HEK293 (cell line): ENCODE measurements at regions not wholly inside any gene's neighbourhood (a gene's known extent, or its start where the extent isn't known, plus 50 kb on each side); places are given as distances from the start of the nearest gene placed in this dataset.

Experiments used
- CTCF ChIA-PET: fragments of 350-600 bp; formaldehyde crosslinking; extraction: SDS; loops from one replicate; lab custom pipeline; 2021; ENCODE audit warnings: antibody characterized with exemption; lab: Yijun Ruan, JAX
- POLR2A ChIA-PET: fragments of 300-600 bp; formaldehyde crosslinking; extraction: SDS; loops from one replicate; lab custom pipeline; 2020; ENCODE audit warnings: antibody characterized with exemption, inconsistent platforms; lab: Yijun Ruan, JAX
- H3K27ac ChIP-seq: fragments of 200-500 bp; sonication (Bioruptor generic); 2 replicates; pipeline ENCODE4 v1.5.1; 2014; ENCODE audit warnings: low read depth, low read length, control low read depth, inconsistent platforms; ENCODE audit errors: extremely low read depth
- H3K36me3 ChIP-seq, 2 experiments: fragments of 200-500 bp in 1 of 2; sonication (Bioruptor generic) in 1 of 2; 1 replicate in 1 of 2; 2 replicates in 1 of 2; pipeline ENCODE4 v1.5.1; 2014 to 2017; ENCODE audit warnings: inconsistent platforms in 2 of 2, low read length in 2 of 2; ENCODE audit not compliant: control insufficient read depth in 2 of 2, insufficient read depth in 1 of 2
- H3K4me1 ChIP-seq: fragments of 200-500 bp; sonication (Bioruptor generic); 2 replicates; pipeline ENCODE4 v1.5.1; 2014; ENCODE audit warnings: mild to moderate bottlenecking, low read length, inconsistent platforms; ENCODE audit not compliant: control insufficient read depth, insufficient read depth
- H3K4me3 ChIP-seq: 2 replicates; pipeline ENCODE4 v1.5.1; 2011; ENCODE audit warnings: low read depth, mild to moderate bottlenecking, control low read depth, low read length, moderate library complexity
- H3K9me3 ChIP-seq: fragments of 200-500 bp; sonication (Bioruptor generic); 2 replicates; pipeline ENCODE4 v1.5.1; 2014; ENCODE audit warnings: low read depth, low read length, inconsistent platforms; ENCODE audit not compliant: control insufficient read depth, insufficient read depth
- GLI2 ChIP-seq: fragments of 450-650 bp; formaldehyde crosslinking; IDR thresholded peaks from 2 replicates; pipeline ENCODE4; 2017; ENCODE audit warnings: missing biosample characterization, missing genetic modification characterization, low read depth, borderline replicate concordance
- MYNN ChIP-seq: fragments of 450-650 bp; formaldehyde crosslinking; IDR thresholded peaks from 2 replicates; pipeline ENCODE4 v1.5.1; 2016; ENCODE audit warnings: missing biosample characterization, missing genetic modification characterization, borderline replicate concordance
- SETDB1 ChIP-seq: IDR thresholded peaks from one replicate; pipeline ENCODE4 v1.6.1; 2017; ENCODE audit warnings: mild to moderate bottlenecking, low read length, moderate library complexity, mixed read lengths; ENCODE audit not compliant: insufficient read length
- ZFHX2 ChIP-seq: fragments of 450-650 bp; formaldehyde crosslinking; conservative IDR thresholded peaks from 2 replicates; pipeline ENCODE4 v1.5.1; 2016; ENCODE audit warnings: missing biosample characterization, missing genetic modification characterization
- ZNF157 ChIP-seq: fragments of 450-650 bp; formaldehyde crosslinking; IDR thresholded peaks from 2 replicates; pipeline ENCODE4 v1.5.1; 2016; ENCODE audit warnings: missing biosample characterization, missing genetic modification characterization
- ZNF184 ChIP-seq: fragments of 450-650 bp; IDR thresholded peaks from 2 replicates; pipeline ENCODE4 v1.5.1; 2018; ENCODE audit warnings: missing biosample characterization, mild to moderate bottlenecking, missing genetic modification characterization
- ZNF311 ChIP-seq: fragments of 450-650 bp; formaldehyde crosslinking; IDR thresholded peaks from 2 replicates; pipeline ENCODE4 v1.5.1; 2017; ENCODE audit warnings: missing biosample characterization, missing genetic modification characterization, borderline replicate concordance
- ZNF335 ChIP-seq: fragments of 450-650 bp; formaldehyde crosslinking; conservative IDR thresholded peaks from 2 replicates; pipeline ENCODE4 v1.5.1; 2016; ENCODE audit warnings: missing biosample characterization, missing genetic modification characterization
- ZNF585B ChIP-seq: fragments of 450-650 bp; formaldehyde crosslinking; IDR thresholded peaks from 2 replicates; pipeline ENCODE4 v1.5.1; 2016; ENCODE audit warnings: missing biosample characterization, missing genetic modification characterization
- ZNF791 ChIP-seq: fragments of 450-650 bp; formaldehyde crosslinking; IDR thresholded peaks from 2 replicates; pipeline ENCODE4 v1.5.1; 2016; ENCODE audit warnings: missing biosample characterization, missing genetic modification characterization
- TF ChIP-seq, protein P1 (sequence below): fragments of 450-650 bp; IDR thresholded peaks from 2 replicates; pipeline ENCODE4 v1.5.1; 2018; ENCODE audit warnings: missing biosample characterization, mild to moderate bottlenecking, missing genetic modification characterization
- TF ChIP-seq, protein P2 (sequence below): fragments of 450-650 bp; formaldehyde crosslinking; optimal IDR thresholded peaks from 2 replicates; pipeline ENCODE3; 2016; ENCODE audit warnings: missing biosample characterization, mild to moderate bottlenecking, missing genetic modification characterization
- TF ChIP-seq, protein P3 (sequence below): fragments of 450-650 bp; formaldehyde crosslinking; IDR thresholded peaks from 2 replicates; pipeline ENCODE4 v1.5.1; 2016; ENCODE audit warnings: missing biosample characterization, missing genetic modification characterization, borderline replicate concordance

- Histone ChIP-seq H3K4me3 (no peak overlapping the region), H3K36me3 (no peaks in the 10 kb centered on the region), H3K9me3 (no peaks in the 10 kb centered on the region), H3K4me1 (no peaks in the 10 kb centered on the region), H3K27ac (no peak overlapping the region)
- CTCF ChIA-PET, result interaction anchor here (0.6 to 0.7 kb wide), 2 partner anchors 633 to 1276 kb away, joined by 3 read pairs; no protein-coding TSS in a partner anchor
- no peak for TF ChIP-seq ZNF791 (tag by site-specific recombination)
- TF ChIP-seq GLI2 (tag by site-specific recombination), result no peak
- TF ChIP-seq ZNF157 (tag by site-specific recombination), result no peak
- no peak for TF ChIP-seq ZFHX2 (tag by site-specific recombination)
- TF ChIP-seq ZNF184, result no peak
- TF ChIP-seq ZNF335 (tag by site-specific recombination), result no peak
- TF ChIP-seq MYNN (tag by site-specific recombination), result no peak
- TF ChIP-seq ZNF311 (tag by site-specific recombination), result no peak
- POLR2A ChIA-PET, result no interaction called here
Observed at GRCh38 chr5:88094403-88094802, 174.2 kb downstream of the TMEM161B start.

GRCh38 chr5:88093765-88094164, 174.9 kb downstream of the TMEM161B start:
- Histone ChIP-seq H3K4me1 (no peaks in the 10 kb centered on the region), H3K27ac (no peak overlapping the region), H3K36me3 (no peaks in the 10 kb centered on the region), H3K9me3 (no peaks in the 10 kb centered on the region), H3K4me3 (no peak overlapping the region)
- TF ChIP-seq, protein P1, sequence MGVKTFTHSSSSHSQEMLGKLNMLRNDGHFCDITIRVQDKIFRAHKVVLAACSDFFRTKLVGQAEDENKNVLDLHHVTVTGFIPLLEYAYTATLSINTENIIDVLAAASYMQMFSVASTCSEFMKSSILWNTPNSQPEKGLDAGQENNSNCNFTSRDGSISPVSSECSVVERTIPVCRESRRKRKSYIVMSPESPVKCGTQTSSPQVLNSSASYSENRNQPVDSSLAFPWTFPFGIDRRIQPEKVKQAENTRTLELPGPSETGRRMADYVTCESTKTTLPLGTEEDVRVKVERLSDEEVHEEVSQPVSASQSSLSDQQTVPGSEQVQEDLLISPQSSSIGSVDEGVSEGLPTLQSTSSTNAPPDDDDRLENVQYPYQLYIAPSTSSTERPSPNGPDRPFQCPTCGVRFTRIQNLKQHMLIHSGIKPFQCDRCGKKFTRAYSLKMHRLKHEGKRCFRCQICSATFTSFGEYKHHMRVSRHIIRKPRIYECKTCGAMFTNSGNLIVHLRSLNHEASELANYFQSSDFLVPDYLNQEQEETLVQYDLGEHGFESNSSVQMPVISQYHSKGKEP (tag by site-specific recombination), result no peak
- POLR2A ChIA-PET, result no interaction called here
- CTCF ChIA-PET, result no interaction called here

GRCh38 chr5:88092958-88093605, 175.6 kb downstream of the TMEM161B start:
- ChIA-PET POLR2A (no interaction called here), CTCF (no interaction called here)
- no peak overlapping the region for H3K4me3 ChIP-seq
- no peak overlapping the region for H3K27ac ChIP-seq
- TF ChIP-seq, protein P2, sequence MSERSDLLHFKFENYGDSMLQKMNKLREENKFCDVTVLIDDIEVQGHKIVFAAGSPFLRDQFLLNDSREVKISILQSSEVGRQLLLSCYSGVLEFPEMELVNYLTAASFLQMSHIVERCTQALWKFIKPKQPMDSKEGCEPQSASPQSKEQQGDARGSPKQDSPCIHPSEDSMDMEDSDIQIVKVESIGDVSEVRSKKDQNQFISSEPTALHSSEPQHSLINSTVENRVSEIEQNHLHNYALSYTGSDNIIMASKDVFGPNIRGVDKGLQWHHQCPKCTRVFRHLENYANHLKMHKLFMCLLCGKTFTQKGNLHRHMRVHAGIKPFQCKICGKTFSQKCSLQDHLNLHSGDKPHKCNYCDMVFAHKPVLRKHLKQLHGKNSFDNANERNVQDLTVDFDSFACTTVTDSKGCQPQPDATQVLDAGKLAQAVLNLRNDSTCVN (tag by site-specific recombination), result no peak
- TF ChIP-seq ZNF585B (no peak), GLI2 (tag by site-specific recombination) (no peak), SETDB1 (no peak)
- TF ChIP-seq, protein P3, sequence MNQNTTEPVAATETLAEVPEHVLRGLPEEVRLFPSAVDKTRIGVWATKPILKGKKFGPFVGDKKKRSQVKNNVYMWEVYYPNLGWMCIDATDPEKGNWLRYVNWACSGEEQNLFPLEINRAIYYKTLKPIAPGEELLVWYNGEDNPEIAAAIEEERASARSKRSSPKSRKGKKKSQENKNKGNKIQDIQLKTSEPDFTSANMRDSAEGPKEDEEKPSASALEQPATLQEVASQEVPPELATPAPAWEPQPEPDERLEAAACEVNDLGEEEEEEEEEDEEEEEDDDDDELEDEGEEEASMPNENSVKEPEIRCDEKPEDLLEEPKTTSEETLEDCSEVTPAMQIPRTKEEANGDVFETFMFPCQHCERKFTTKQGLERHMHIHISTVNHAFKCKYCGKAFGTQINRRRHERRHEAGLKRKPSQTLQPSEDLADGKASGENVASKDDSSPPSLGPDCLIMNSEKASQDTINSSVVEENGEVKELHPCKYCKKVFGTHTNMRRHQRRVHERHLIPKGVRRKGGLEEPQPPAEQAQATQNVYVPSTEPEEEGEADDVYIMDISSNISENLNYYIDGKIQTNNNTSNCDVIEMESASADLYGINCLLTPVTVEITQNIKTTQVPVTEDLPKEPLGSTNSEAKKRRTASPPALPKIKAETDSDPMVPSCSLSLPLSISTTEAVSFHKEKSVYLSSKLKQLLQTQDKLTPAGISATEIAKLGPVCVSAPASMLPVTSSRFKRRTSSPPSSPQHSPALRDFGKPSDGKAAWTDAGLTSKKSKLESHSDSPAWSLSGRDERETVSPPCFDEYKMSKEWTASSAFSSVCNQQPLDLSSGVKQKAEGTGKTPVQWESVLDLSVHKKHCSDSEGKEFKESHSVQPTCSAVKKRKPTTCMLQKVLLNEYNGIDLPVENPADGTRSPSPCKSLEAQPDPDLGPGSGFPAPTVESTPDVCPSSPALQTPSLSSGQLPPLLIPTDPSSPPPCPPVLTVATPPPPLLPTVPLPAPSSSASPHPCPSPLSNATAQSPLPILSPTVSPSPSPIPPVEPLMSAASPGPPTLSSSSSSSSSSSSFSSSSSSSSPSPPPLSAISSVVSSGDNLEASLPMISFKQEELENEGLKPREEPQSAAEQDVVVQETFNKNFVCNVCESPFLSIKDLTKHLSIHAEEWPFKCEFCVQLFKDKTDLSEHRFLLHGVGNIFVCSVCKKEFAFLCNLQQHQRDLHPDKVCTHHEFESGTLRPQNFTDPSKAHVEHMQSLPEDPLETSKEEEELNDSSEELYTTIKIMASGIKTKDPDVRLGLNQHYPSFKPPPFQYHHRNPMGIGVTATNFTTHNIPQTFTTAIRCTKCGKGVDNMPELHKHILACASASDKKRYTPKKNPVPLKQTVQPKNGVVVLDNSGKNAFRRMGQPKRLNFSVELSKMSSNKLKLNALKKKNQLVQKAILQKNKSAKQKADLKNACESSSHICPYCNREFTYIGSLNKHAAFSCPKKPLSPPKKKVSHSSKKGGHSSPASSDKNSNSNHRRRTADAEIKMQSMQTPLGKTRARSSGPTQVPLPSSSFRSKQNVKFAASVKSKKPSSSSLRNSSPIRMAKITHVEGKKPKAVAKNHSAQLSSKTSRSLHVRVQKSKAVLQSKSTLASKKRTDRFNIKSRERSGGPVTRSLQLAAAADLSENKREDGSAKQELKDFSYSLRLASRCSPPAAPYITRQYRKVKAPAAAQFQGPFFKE (tag by site-specific recombination), result no peak
- H3K4me1 ChIP-seq, result no peaks in the 10 kb centered on the region
- no peaks in the 10 kb centered on the region for H3K9me3 ChIP-seq
- H3K36me3 ChIP-seq, result no peaks in the 10 kb centered on the region
